ENCODE measurements at regions not wholly inside any gene's neighbourhood (a gene's known extent, or its start where the extent isn't known, plus 50 kb on each side); places are given as distances from the start of the nearest gene placed in this dataset.
"Not testable (repeated sequence)": the region's sequence is repeated elsewhere in the genome, so short reads cannot be mapped to it uniquely, and the experiment has no call there.

GRCh38 chrX:131841496-131842437 is 181.3 kb upstream of the STK26 start:
- Mint-ChIP-seq H3K4me1 (peaks cover 6% of the 10 kb centered on the region), H3K36me3 (no peaks in the 10 kb centered on the region), H3K9me3 (no peaks in the 10 kb centered on the region), H3K4me3 (no peak overlapping the region), H3K27ac (no peak overlapping the region), H3K27me3 (peaks cover 3% of the 10 kb centered on the region)
- CTCF ChIA-PET: interaction anchor here (0.6 to 2.2 kb wide), 14 partner anchors 10 to 1555 kb away, joined by 3 to 17 read pairs (median 4); partner anchors contain the start of gene RAP2C
- DNase-seq: peak; percentile 47

- Mint-ChIP-seq H3K4me3 (no peak overlapping the region), H3K4me1 (peaks cover 6% of the 10 kb centered on the region), H3K27me3 (peaks cover 3% of the 10 kb centered on the region), H3K9me3 (no peaks in the 10 kb centered on the region), H3K36me3 (no peaks in the 10 kb centered on the region), H3K27ac (no peak overlapping the region)
- DNase-seq: no peak
- CTCF ChIA-PET: interaction anchor here (0.6 to 1.1 kb wide), 4 partner anchors 141 to 771 kb away, joined by 3 to 4 read pairs (median 4); no protein-coding TSS in a partner anchor
Observed at GRCh38 chrX:131843987-131844386, 179.1 kb upstream of the STK26 start.

- peaks cover 3% of the 10 kb centered on the region for H3K27me3 Mint-ChIP-seq
Observed at GRCh38 chrX:131845201-131845600, 177.9 kb upstream of the STK26 start.

GRCh38 chrX:131845771-131846170 is 177.3 kb upstream of the STK26 start:
- peaks cover 3% of the 10 kb centered on the region for H3K27me3 Mint-ChIP-seq
- H3K4me1 Mint-ChIP-seq: peaks cover 6% of the 10 kb centered on the region
- no peak overlapping the region for H3K27ac Mint-ChIP-seq
- no peak overlapping the region for H3K4me3 Mint-ChIP-seq
- H3K9me3 Mint-ChIP-seq: no peaks in the 10 kb centered on the region
- CTCF ChIA-PET: no interaction called here
- DNase-seq: no peak
- H3K36me3 Mint-ChIP-seq: no peaks in the 10 kb centered on the region

More at GRCh38 chrX:131845201-131845600, 177.9 kb upstream of the STK26 start:
- no peak overlapping the region for H3K27ac Mint-ChIP-seq
- peaks cover 6% of the 10 kb centered on the region for H3K4me1 Mint-ChIP-seq
- H3K9me3 Mint-ChIP-seq: no peaks in the 10 kb centered on the region
- CTCF ChIA-PET: no interaction called here
- no peak overlapping the region for H3K4me3 Mint-ChIP-seq
- H3K36me3 Mint-ChIP-seq: no peaks in the 10 kb centered on the region
- DNase-seq: no peak

GRCh38 chrX:131850964-131851363 is 172.1 kb upstream of the STK26 start:
- H3K4me3 Mint-ChIP-seq, H3K27ac Mint-ChIP-seq, DNase-seq, H3K4me1 Mint-ChIP-seq, CTCF ChIA-PET, H3K27me3 Mint-ChIP-seq, H3K36me3 Mint-ChIP-seq, H3K9me3 Mint-ChIP-seq: not testable (repeated sequence)

GRCh38 chrX:131853440-131853839 is 169.7 kb upstream of the STK26 start:
- no peak for DNase-seq
- Mint-ChIP-seq H3K9me3 (no peaks in the 10 kb centered on the region), H3K36me3 (no peaks in the 10 kb centered on the region), H3K27ac (no peak overlapping the region), H3K4me3 (no peak overlapping the region), H3K27me3 (no peaks in the 10 kb centered on the region), H3K4me1 (no peaks in the 10 kb centered on the region)
- CTCF ChIA-PET: no interaction called here

GRCh38 chrX:131854581-131854980 is 168.5 kb upstream of the STK26 start:
- no peak overlapping the region for H3K4me3 Mint-ChIP-seq
- no peaks in the 10 kb centered on the region for H3K27me3 Mint-ChIP-seq
- DNase-seq: no peak
- H3K4me1 Mint-ChIP-seq: no peaks in the 10 kb centered on the region
- H3K27ac Mint-ChIP-seq: no peak overlapping the region
- CTCF ChIA-PET: interaction anchor here (0.6 to 1.7 kb wide), 6 partner anchors 13 to 777 kb away, joined by 3 to 4 read pairs (median 3); no protein-coding TSS in a partner anchor
- no peaks in the 10 kb centered on the region for H3K9me3 Mint-ChIP-seq
- no peaks in the 10 kb centered on the region for H3K36me3 Mint-ChIP-seq

- Mint-ChIP-seq H3K27ac (no peak overlapping the region), H3K27me3 (no peaks in the 10 kb centered on the region), H3K36me3 (no peaks in the 10 kb centered on the region), H3K4me1 (no peaks in the 10 kb centered on the region), H3K4me3 (no peak overlapping the region), H3K9me3 (no peaks in the 10 kb centered on the region)
- CTCF ChIA-PET: no interaction called here
- DNase-seq: no peak
Observed at GRCh38 chrX:131861088-131861787, 161.9 kb upstream of the STK26 start.

GRCh38 chrX:131862321-131862720 is 160.8 kb upstream of the STK26 start:
- no peak for DNase-seq
- no peak overlapping the region for H3K27ac Mint-ChIP-seq
- CTCF ChIA-PET: no interaction called here
- H3K4me1 Mint-ChIP-seq: no peaks in the 10 kb centered on the region
- no peaks in the 10 kb centered on the region for H3K9me3 Mint-ChIP-seq
- no peaks in the 10 kb centered on the region for H3K36me3 Mint-ChIP-seq
- H3K4me3 Mint-ChIP-seq: no peak overlapping the region
- H3K27me3 Mint-ChIP-seq: no peaks in the 10 kb centered on the region

- Mint-ChIP-seq H3K27ac (no peak overlapping the region), H3K4me3 (no peak overlapping the region), H3K27me3 (no peaks in the 10 kb centered on the region), H3K4me1 (no peaks in the 10 kb centered on the region), H3K9me3 (no peaks in the 10 kb centered on the region), H3K36me3 (no peaks in the 10 kb centered on the region)
- CTCF ChIA-PET: no interaction called here
- DNase-seq: no peak
Observed at GRCh38 chrX:131869182-131869581, 153.9 kb upstream of the STK26 start.

- Mint-ChIP-seq H3K4me3 (no peak overlapping the region), H3K27ac (no peak overlapping the region), H3K36me3 (no peaks in the 10 kb centered on the region), H3K4me1 (no peaks in the 10 kb centered on the region), H3K9me3 (no peaks in the 10 kb centered on the region), H3K27me3 (no peaks in the 10 kb centered on the region)
- DNase-seq: no peak
- CTCF ChIA-PET: no interaction called here
Observed at GRCh38 chrX:131874300-131874699, 148.8 kb upstream of the STK26 start.

GRCh38 chrX:131875827-131876226 is 147.3 kb upstream of the STK26 start:
- H3K36me3 Mint-ChIP-seq, H3K9me3 Mint-ChIP-seq, H3K4me3 Mint-ChIP-seq, H3K27ac Mint-ChIP-seq, DNase-seq, H3K27me3 Mint-ChIP-seq, H3K4me1 Mint-ChIP-seq, CTCF ChIA-PET: not testable (repeated sequence)

GRCh38 chrX:131881194-131881593 is 141.9 kb upstream of the STK26 start:
- no peaks in the 10 kb centered on the region for H3K4me1 Mint-ChIP-seq
- no peaks in the 10 kb centered on the region for H3K36me3 Mint-ChIP-seq
- DNase-seq: no peak
- no peaks in the 10 kb centered on the region for H3K27me3 Mint-ChIP-seq
- H3K27ac Mint-ChIP-seq: no peak overlapping the region
- no peaks in the 10 kb centered on the region for H3K9me3 Mint-ChIP-seq
- no peak overlapping the region for H3K4me3 Mint-ChIP-seq
- CTCF ChIA-PET: no interaction called here

- CTCF ChIA-PET, H3K27me3 Mint-ChIP-seq, H3K4me1 Mint-ChIP-seq, H3K27ac Mint-ChIP-seq, H3K9me3 Mint-ChIP-seq, H3K4me3 Mint-ChIP-seq, H3K36me3 Mint-ChIP-seq, DNase-seq: not testable (repeated sequence)
Observed at GRCh38 chrX:131885042-131885441, 138.1 kb upstream of the STK26 start.

GRCh38 chrX:131893857-131894256 is 129.2 kb upstream of the STK26 start:
- H3K27ac Mint-ChIP-seq, H3K4me1 Mint-ChIP-seq, DNase-seq, H3K27me3 Mint-ChIP-seq, H3K36me3 Mint-ChIP-seq, CTCF ChIA-PET, H3K4me3 Mint-ChIP-seq, H3K9me3 Mint-ChIP-seq: not testable (repeated sequence)

All from activated naive CD4-positive, alpha-beta T cell treated with anti-CD3 and anti-CD28 coated beads, Interleukin-2, amount 10 ng/mL, durations not matched to agents 7 days and 5 days (primary cell).